ENCODE measurements at regions not wholly inside any gene's neighbourhood (a gene's known extent, or its start where the extent isn't known, plus 50 kb on each side); places are given as distances from the start of the nearest gene placed in this dataset.

DNA sequence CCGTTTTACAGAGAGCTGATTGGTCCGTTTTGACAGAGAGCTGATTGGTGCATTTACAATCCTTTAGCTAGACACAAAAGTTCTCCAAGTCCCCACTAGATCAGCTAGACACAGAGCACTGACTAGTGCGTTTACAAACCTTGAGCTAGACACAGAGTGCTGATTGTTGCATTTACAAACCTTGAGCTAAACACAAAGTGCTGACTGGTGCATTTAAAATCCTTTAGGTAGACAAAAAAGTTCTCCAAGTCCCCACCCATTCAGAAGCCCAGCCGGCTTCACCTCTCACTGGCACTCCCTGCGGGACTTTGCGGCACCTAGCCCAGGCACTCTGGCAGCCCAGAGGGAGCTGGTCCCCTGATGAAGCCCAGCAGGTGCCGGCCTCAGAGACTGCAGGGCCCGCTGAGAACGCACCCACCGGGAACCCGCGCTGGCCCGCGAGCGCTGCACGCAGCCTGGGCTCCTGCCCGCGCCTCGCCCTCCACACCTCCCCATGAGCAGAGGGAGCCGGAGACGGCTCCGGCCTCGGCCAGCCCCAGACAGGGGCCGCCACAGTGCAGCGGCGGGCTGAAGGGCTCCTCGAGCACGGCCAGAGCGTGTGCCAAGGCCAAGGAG lies 508.1 kb upstream of the CHAC2 start:
- DNase-seq (ENCODE audit: low spot score in 2 of 2), result no peak
- TF ChIP-seq POLR2A (IDR thresholded peaks at IDR 0.05) (no peak), EP300 (IDR thresholded peaks at IDR 0.05) (no peak), POLR2AphosphoS5 (IDR thresholded peaks at IDR 0.05) (no peak)
- TF ChIP-seq, protein P1, sequence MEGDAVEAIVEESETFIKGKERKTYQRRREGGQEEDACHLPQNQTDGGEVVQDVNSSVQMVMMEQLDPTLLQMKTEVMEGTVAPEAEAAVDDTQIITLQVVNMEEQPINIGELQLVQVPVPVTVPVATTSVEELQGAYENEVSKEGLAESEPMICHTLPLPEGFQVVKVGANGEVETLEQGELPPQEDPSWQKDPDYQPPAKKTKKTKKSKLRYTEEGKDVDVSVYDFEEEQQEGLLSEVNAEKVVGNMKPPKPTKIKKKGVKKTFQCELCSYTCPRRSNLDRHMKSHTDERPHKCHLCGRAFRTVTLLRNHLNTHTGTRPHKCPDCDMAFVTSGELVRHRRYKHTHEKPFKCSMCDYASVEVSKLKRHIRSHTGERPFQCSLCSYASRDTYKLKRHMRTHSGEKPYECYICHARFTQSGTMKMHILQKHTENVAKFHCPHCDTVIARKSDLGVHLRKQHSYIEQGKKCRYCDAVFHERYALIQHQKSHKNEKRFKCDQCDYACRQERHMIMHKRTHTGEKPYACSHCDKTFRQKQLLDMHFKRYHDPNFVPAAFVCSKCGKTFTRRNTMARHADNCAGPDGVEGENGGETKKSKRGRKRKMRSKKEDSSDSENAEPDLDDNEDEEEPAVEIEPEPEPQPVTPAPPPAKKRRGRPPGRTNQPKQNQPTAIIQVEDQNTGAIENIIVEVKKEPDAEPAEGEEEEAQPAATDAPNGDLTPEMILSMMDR (IDR thresholded peaks at IDR 0.05), result no peak
- WGBS, result 84% methylated on average over 10 of the region's 29 CpGs
- Histone ChIP-seq H3K36me3 (no peaks in the 10 kb centered on the region), H3K27me3 (no peaks in the 10 kb centered on the region), H3K27ac (no peak overlapping the region), H3K4me1 (no peaks in the 10 kb centered on the region), H3K4me3 (no peak overlapping the region), H3K9me3 (no peaks in the 10 kb centered on the region)

DNA sequence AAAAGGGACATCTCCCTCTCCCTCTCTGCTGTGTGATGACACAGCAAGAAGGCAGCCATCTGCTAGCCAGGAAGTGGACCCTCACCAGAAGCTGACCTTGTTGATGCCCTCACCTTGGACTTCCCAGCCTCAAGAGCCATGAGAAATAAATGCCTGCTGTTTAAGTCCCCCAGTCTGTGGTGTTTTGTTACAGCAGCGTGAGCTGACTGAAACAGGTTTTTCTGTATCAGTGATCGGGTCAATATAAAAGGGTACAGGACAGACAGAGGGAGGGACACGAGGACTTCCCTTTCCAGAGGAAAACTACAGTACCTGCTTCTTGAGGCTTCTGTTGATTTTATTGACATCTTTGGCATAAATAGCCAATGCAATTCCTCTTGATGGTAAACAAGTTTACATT lies 510.3 kb upstream of the CHAC2 start:
- TF ChIP-seq POLR2AphosphoS5 (IDR thresholded peaks at IDR 0.05) (no peak), EP300 (IDR thresholded peaks at IDR 0.05) (no peak), POLR2A (IDR thresholded peaks at IDR 0.05) (no peak)
- TF ChIP-seq, protein P1 (IDR thresholded peaks at IDR 0.05), result no peak
- H3K27ac ChIP-seq, result no peak overlapping the region
- no peaks in the 10 kb centered on the region for H3K9me3 ChIP-seq
- H3K4me1 ChIP-seq, result no peaks in the 10 kb centered on the region
- WGBS, result 97% methylated on average over 3 of the region's 3 CpGs
- H3K27me3 ChIP-seq, result no peaks in the 10 kb centered on the region
- DNase-seq (ENCODE audit: low spot score in 2 of 2), result no peak
- H3K36me3 ChIP-seq, result no peaks in the 10 kb centered on the region
- no peak overlapping the region for H3K4me3 ChIP-seq

DNA sequence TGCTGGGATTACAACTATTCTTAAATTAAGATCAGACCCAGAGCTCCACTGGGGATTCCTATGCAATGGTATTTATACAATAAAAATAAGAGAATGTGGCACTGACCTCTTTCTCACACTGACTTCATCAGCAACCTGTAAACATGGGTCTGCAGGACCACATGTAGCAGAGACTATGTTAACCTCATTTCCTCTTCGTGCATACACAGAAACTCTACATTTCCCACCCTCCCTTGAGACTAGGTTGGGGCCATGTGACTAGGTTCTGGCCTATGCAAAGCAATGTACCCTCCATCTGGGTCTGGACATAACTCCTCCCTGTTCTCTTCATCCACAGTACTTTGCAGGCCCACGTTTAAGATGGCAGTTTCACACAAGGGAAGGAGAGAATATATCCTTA lies 514.4 kb upstream of the CHAC2 start:
- H3K4me3 ChIP-seq, result no peak overlapping the region
- WGBS, result 72% methylated on average over 2 of the region's 2 CpGs
- no peaks in the 10 kb centered on the region for H3K27me3 ChIP-seq
- no peaks in the 10 kb centered on the region for H3K9me3 ChIP-seq
- no peak for DNase-seq (ENCODE audit: low spot score in 2 of 2)
- H3K4me1 ChIP-seq, result no peaks in the 10 kb centered on the region
- no peak overlapping the region for H3K27ac ChIP-seq
- no peaks in the 10 kb centered on the region for H3K36me3 ChIP-seq
- no peak for TF ChIP-seq POLR2A (IDR thresholded peaks at IDR 0.05)
- TF ChIP-seq, protein P1 (IDR thresholded peaks at IDR 0.05), result no peak
- TF ChIP-seq POLR2AphosphoS5 (IDR thresholded peaks at IDR 0.05), result no peak
- no peak for TF ChIP-seq EP300 (IDR thresholded peaks at IDR 0.05)

DNA sequence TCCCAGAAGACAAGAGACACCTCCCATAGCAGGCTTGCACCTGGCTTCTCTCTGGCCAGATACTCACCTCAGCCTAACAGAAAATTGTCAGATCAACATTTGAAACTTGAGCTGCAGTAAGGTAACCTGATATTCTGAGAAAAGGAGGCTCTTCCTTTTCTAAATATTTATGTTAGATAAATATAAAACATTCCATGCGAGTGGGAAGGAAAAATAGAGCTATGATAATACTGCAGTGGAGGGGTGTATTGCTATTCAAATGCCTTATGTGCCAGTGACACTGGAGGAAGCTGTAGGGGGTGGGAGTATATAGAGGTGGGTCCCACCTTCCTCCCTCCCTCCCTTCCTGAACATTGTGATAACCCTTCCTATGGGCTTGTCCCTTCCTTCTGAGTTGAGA lies 515.5 kb upstream of the CHAC2 start:
- TF ChIP-seq POLR2A (IDR thresholded peaks at IDR 0.05) (no peak), EP300 (IDR thresholded peaks at IDR 0.05) (no peak), POLR2AphosphoS5 (IDR thresholded peaks at IDR 0.05) (no peak)
- TF ChIP-seq, protein P1 (IDR thresholded peaks at IDR 0.05), result no peak

DNA sequence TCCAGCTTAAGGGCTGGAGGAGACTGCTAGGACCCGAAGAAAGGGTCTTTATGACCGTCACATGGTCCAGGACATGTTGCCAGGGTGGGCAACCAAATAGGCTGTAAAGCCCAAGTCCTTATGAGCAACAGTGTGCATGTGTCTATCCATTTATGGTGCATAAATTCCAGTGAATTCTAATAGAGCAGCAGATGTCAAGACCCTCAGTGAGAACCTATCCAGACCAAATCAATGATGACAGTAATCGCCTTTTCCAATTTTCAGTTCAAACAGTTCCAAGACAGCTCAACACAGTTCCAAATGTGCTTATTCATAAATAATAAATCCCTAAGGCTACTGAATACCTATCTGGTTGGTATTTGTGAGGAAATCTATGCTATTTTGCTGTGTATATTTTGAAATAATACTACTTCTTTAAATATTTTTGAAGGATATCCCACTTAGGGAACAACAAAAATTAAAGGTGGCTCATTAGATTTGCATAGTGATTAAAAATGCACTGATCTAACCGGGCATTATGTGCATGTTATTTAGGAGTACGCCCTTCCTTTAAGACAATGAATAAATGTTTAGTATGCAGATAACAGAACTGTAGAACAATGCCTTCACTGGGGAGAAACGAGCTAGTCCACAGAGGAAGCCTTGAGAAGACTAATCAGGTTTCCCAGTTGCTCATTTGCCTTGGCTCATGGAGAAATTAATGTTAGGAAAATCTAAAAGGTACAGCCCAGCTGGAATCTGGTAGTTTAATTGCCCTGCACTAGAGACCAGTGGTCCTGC lies 519.5 kb upstream of the CHAC2 start:
- TF ChIP-seq POLR2A (IDR thresholded peaks at IDR 0.05) (no peak), EP300 (IDR thresholded peaks at IDR 0.05) (no peak), POLR2AphosphoS5 (IDR thresholded peaks at IDR 0.05) (no peak)
- TF ChIP-seq, protein P1 (IDR thresholded peaks at IDR 0.05), result no peak
- H3K36me3 ChIP-seq, result no peaks in the 10 kb centered on the region
- no peaks in the 10 kb centered on the region for H3K9me3 ChIP-seq
- no peak overlapping the region for H3K27ac ChIP-seq
- no peak overlapping the region for H3K4me3 ChIP-seq
- no peaks in the 10 kb centered on the region for H3K4me1 ChIP-seq
- H3K27me3 ChIP-seq, result no peaks in the 10 kb centered on the region
- no peak for DNase-seq (ENCODE audit: low spot score in 2 of 2)
- WGBS, result 77% methylated on average over 6 of the region's 6 CpGs

More for the DNA sequence above, 515.5 kb upstream of the CHAC2 start:
- no peak for DNase-seq (ENCODE audit: low spot score in 2 of 2)
- no peaks in the 10 kb centered on the region for H3K36me3 ChIP-seq
- H3K27me3 ChIP-seq, result no peaks in the 10 kb centered on the region
- H3K27ac ChIP-seq, result no peak overlapping the region
- no peaks in the 10 kb centered on the region for H3K9me3 ChIP-seq
- no peak overlapping the region for H3K4me3 ChIP-seq
- WGBS, result 0% methylated on average over 1 of the region's 1 CpG
- no peaks in the 10 kb centered on the region for H3K4me1 ChIP-seq

Measured in suprapubic skin (tissue), 4 donors.